HG03045 (cell line): ENCODE measurements at regions not wholly inside any gene's neighbourhood (a gene's known extent, or its start where the extent isn't known, plus 50 kb on each side); places are given as distances from the start of the nearest gene placed in this dataset.

Experiments
- ATAC-seq: cut with Tn5 transposase; IDR thresholded peaks from one replicate; pipeline ENCODE4 v1.9.1; 2021; ENCODE audit warnings: mild to moderate bottlenecking, moderate library complexity; ENCODE audit not compliant: unreplicated experiment

DNA sequence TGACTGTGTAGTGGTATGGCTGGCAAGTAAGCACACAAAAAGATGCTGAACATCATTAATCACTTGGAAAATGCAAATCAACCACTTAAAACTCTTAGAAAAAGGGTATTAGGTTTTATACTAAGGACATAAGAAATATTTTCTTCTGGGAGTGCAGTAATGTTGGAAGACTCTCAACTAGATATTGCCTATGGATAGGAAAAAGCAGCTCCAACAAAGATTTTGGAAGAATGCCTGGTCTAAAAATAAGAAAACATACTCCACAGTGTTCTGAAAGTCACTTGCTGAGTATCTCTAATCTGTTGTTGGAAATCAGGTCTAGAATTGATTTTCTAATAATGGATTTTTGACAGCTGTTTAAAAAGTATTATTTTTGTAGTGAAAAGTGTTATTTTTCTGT, 50.8 kb upstream of the PHYHIPL start:
- ATAC-seq, result no peak

- no peak for ATAC-seq
Observed at GRCh38 chr10:59126261-59126660, 50.2 kb upstream of the PHYHIPL start.
